ENCODE measurements at regions not wholly inside any gene's neighbourhood (a gene's known extent, or its start where the extent isn't known, plus 50 kb on each side); places are given as distances from the start of the nearest gene placed in this dataset.

- no peak for TF ChIP-seq CTCF (IDR thresholded peaks at IDR 0.05)
- H3K27me3 Mint-ChIP-seq (ENCODE audit: low read depth), result no peaks in the 10 kb centered on the region
- DNase-seq (ENCODE audit: low spot score), result no peak
- H3K9me3 Mint-ChIP-seq (ENCODE audit: low read depth), result no peaks in the 10 kb centered on the region
- no peaks in the 10 kb centered on the region for H3K4me1 Mint-ChIP-seq (ENCODE audit: low read depth)
- H3K27ac Mint-ChIP-seq (ENCODE audit: unreplicated experiment), result no peak overlapping the region
- H3K36me3 Mint-ChIP-seq (ENCODE audit: low read depth), result no peaks in the 10 kb centered on the region
- no peak overlapping the region for H3K4me3 Mint-ChIP-seq (ENCODE audit: unreplicated experiment)
Observed at GRCh38 chr6:154570505-154570904, 60.0 kb upstream of the CNKSR3 start.

- H3K27ac Mint-ChIP-seq (ENCODE audit: unreplicated experiment), result no peak overlapping the region
- no peak for DNase-seq (ENCODE audit: low spot score)
- no peaks in the 10 kb centered on the region for H3K27me3 Mint-ChIP-seq (ENCODE audit: low read depth)
- no peak overlapping the region for H3K4me3 Mint-ChIP-seq (ENCODE audit: unreplicated experiment)
- no peaks in the 10 kb centered on the region for H3K36me3 Mint-ChIP-seq (ENCODE audit: low read depth)
- H3K4me1 Mint-ChIP-seq (ENCODE audit: low read depth), result no peaks in the 10 kb centered on the region
- TF ChIP-seq CTCF (IDR thresholded peaks at IDR 0.05), result no peak
- no peaks in the 10 kb centered on the region for H3K9me3 Mint-ChIP-seq (ENCODE audit: low read depth)
Observed at GRCh38 chr6:154572556-154572955, 62.1 kb upstream of the CNKSR3 start.

GRCh38 chr6:154578004-154578559 is 67.6 kb upstream of the CNKSR3 start:
- Mint-ChIP-seq H3K4me1 (ENCODE audit: low read depth) (no peaks in the 10 kb centered on the region), H3K4me3 (ENCODE audit: unreplicated experiment) (no peak overlapping the region), H3K9me3 (ENCODE audit: low read depth) (peaks cover 11% of the 10 kb centered on the region), H3K27me3 (ENCODE audit: low read depth) (no peaks in the 10 kb centered on the region), H3K36me3 (ENCODE audit: low read depth) (peaks cover 7% of the 10 kb centered on the region), H3K27ac (ENCODE audit: unreplicated experiment) (no peak overlapping the region)
- no peak for DNase-seq (ENCODE audit: low spot score)
- TF ChIP-seq CTCF (IDR thresholded peaks at IDR 0.05), result no peak

GRCh38 chr6:154579046-154579445 is 68.6 kb upstream of the CNKSR3 start:
- Mint-ChIP-seq H3K9me3 (ENCODE audit: low read depth) (peaks cover 11% of the 10 kb centered on the region), H3K27me3 (ENCODE audit: low read depth) (no peaks in the 10 kb centered on the region)
- no peak for DNase-seq (ENCODE audit: low spot score)

GRCh38 chr6:154579485-154579884 is 69.0 kb upstream of the CNKSR3 start:
- Mint-ChIP-seq H3K27me3 (ENCODE audit: low read depth) (no peaks in the 10 kb centered on the region), H3K36me3 (ENCODE audit: low read depth) (peaks cover 7% of the 10 kb centered on the region), H3K4me1 (ENCODE audit: low read depth) (no peaks in the 10 kb centered on the region), H3K9me3 (ENCODE audit: low read depth) (peaks cover 11% of the 10 kb centered on the region), H3K27ac (ENCODE audit: unreplicated experiment) (no peak overlapping the region), H3K4me3 (ENCODE audit: unreplicated experiment) (no peak overlapping the region)
- no peak for DNase-seq (ENCODE audit: low spot score)
- TF ChIP-seq CTCF (IDR thresholded peaks at IDR 0.05), result no peak

More at GRCh38 chr6:154579046-154579445, 68.6 kb upstream of the CNKSR3 start:
- TF ChIP-seq CTCF (IDR thresholded peaks at IDR 0.05), result no peak
- Mint-ChIP-seq H3K4me1 (ENCODE audit: low read depth) (no peaks in the 10 kb centered on the region), H3K36me3 (ENCODE audit: low read depth) (peaks cover 7% of the 10 kb centered on the region), H3K27ac (ENCODE audit: unreplicated experiment) (no peak overlapping the region), H3K4me3 (ENCODE audit: unreplicated experiment) (no peak overlapping the region)
